Activated CD8-positive, alpha-beta memory T cell treated with anti-CD3 and anti-CD28 coated beads, Interleukin-2, amount 10 ng/mL, durations not matched to agents 7 days and 5 days (primary cell): ENCODE measurements at regions not wholly inside any gene's neighbourhood (a gene's known extent, or its start where the extent isn't known, plus 50 kb on each side); places are given as distances from the start of the nearest gene placed in this dataset.

Source experiments
- ATAC-seq: fragments of 150-1000 bp; cut with Tn5 transposase; one replicate; pipeline ENCODE4 v1.10.0; 2021; ENCODE audit warnings: moderate library complexity
- CTCF ChIA-PET: fragments of 350-600 bp; sonication (Branson Sonifier 250); formaldehyde crosslinking; loops from one replicate; lab custom pipeline; 2021; ENCODE audit warnings: antibody characterized with exemption; lab: Charles Lee
- DNase-seq: peaks from one replicate; pipeline ENCODE4 v3.0.0-alpha.2; 2020
- H3K27ac Mint-ChIP-seq: one replicate; pipeline ENCODE4 v1.8.0; 2021; ENCODE audit warnings: mild to moderate bottlenecking, mixed read lengths
- H3K27me3 Mint-ChIP-seq: one replicate; pipeline ENCODE4 v1.8.0; 2021; ENCODE audit warnings: mixed read lengths
- H3K36me3 Mint-ChIP-seq: one replicate; pipeline ENCODE4 v1.8.0; 2021; ENCODE audit warnings: mild to moderate bottlenecking, mixed read lengths
- H3K4me1 Mint-ChIP-seq: one replicate; pipeline ENCODE4 v1.8.0; 2021; ENCODE audit warnings: mixed read lengths
- H3K4me3 Mint-ChIP-seq: one replicate; pipeline ENCODE4 v1.8.0; 2021; ENCODE audit warnings: mild to moderate bottlenecking, moderate library complexity, mixed read lengths
- H3K9me3 Mint-ChIP-seq: one replicate; pipeline ENCODE4 v1.8.0; 2022; ENCODE audit warnings: low read depth, mixed read lengths

- H3K4me3 Mint-ChIP-seq, result no peak overlapping the region
- no peak for DNase-seq
- ATAC-seq, result no peak
- no peaks in the 10 kb centered on the region for H3K36me3 Mint-ChIP-seq
- CTCF ChIA-PET, result no interaction called here
- H3K9me3 Mint-ChIP-seq, result no peaks in the 10 kb centered on the region
- no peaks in the 10 kb centered on the region for H3K27me3 Mint-ChIP-seq
- H3K27ac Mint-ChIP-seq, result no peak overlapping the region
- H3K4me1 Mint-ChIP-seq, result no peaks in the 10 kb centered on the region
Measured at GRCh38 chr5:91541696-91542095, 158.6 kb upstream of the ARRDC3 start.

GRCh38 chr5:91538179-91538578, 155.1 kb upstream of the ARRDC3 start:
- no peaks in the 10 kb centered on the region for H3K9me3 Mint-ChIP-seq
- no peak overlapping the region for H3K4me3 Mint-ChIP-seq

GRCh38 chr5:91535499-91535898, 152.4 kb upstream of the ARRDC3 start:
- H3K36me3 Mint-ChIP-seq, result no peaks in the 10 kb centered on the region
- ATAC-seq (no peak), DNase-seq (no peak)
- no peak overlapping the region for H3K27ac Mint-ChIP-seq
- H3K4me1 Mint-ChIP-seq, result no peaks in the 10 kb centered on the region
- no peaks in the 10 kb centered on the region for H3K9me3 Mint-ChIP-seq
- H3K4me3 Mint-ChIP-seq, result no peak overlapping the region
- H3K27me3 Mint-ChIP-seq, result no peaks in the 10 kb centered on the region
- CTCF ChIA-PET, result no interaction called here

More at GRCh38 chr5:91538179-91538578, 155.1 kb upstream of the ARRDC3 start:
- no peak for DNase-seq
- Mint-ChIP-seq H3K4me1 (no peaks in the 10 kb centered on the region), H3K36me3 (no peaks in the 10 kb centered on the region), H3K27me3 (no peaks in the 10 kb centered on the region), H3K27ac (no peak overlapping the region)
- ATAC-seq, result no peak
- CTCF ChIA-PET, result no interaction called here

- Mint-ChIP-seq H3K27ac (no peak overlapping the region), H3K9me3 (no peaks in the 10 kb centered on the region), H3K4me1 (no peaks in the 10 kb centered on the region), H3K36me3 (no peaks in the 10 kb centered on the region), H3K4me3 (no peak overlapping the region), H3K27me3 (no peaks in the 10 kb centered on the region)
- ATAC-seq (no peak), DNase-seq (no peak)
- CTCF ChIA-PET, result no interaction called here
Measured at GRCh38 chr5:91534332-91534731, 151.2 kb upstream of the ARRDC3 start.

GRCh38 chr5:91532779-91533178, 149.7 kb upstream of the ARRDC3 start:
- CTCF ChIA-PET, result no interaction called here
- no peaks in the 10 kb centered on the region for H3K27me3 Mint-ChIP-seq
- H3K9me3 Mint-ChIP-seq, result no peaks in the 10 kb centered on the region
- no peak overlapping the region for H3K4me3 Mint-ChIP-seq
- H3K27ac Mint-ChIP-seq, result no peak overlapping the region
- no peaks in the 10 kb centered on the region for H3K4me1 Mint-ChIP-seq
- no peak for ATAC-seq
- no peak for DNase-seq
- H3K36me3 Mint-ChIP-seq, result no peaks in the 10 kb centered on the region

- no peaks in the 10 kb centered on the region for H3K36me3 Mint-ChIP-seq
- no peak for ATAC-seq
- CTCF ChIA-PET, result no interaction called here
Measured at GRCh38 chr5:91532281-91532680, 149.2 kb upstream of the ARRDC3 start.

GRCh38 chr5:91528831-91529230, 145.7 kb upstream of the ARRDC3 start:
- Mint-ChIP-seq H3K4me3 (no peak overlapping the region), H3K27ac (no peak overlapping the region), H3K4me1 (no peaks in the 10 kb centered on the region), H3K9me3 (no peaks in the 10 kb centered on the region), H3K27me3 (no peaks in the 10 kb centered on the region), H3K36me3 (no peaks in the 10 kb centered on the region)
- CTCF ChIA-PET, result no interaction called here
- DNase-seq, result no peak
- ATAC-seq, result no peak

More at GRCh38 chr5:91532281-91532680, 149.2 kb upstream of the ARRDC3 start:
- Mint-ChIP-seq H3K4me3 (no peak overlapping the region), H3K27me3 (no peaks in the 10 kb centered on the region), H3K4me1 (no peaks in the 10 kb centered on the region), H3K27ac (no peak overlapping the region), H3K9me3 (no peaks in the 10 kb centered on the region)
- DNase-seq, result no peak

- H3K9me3 Mint-ChIP-seq, result no peaks in the 10 kb centered on the region
- no peaks in the 10 kb centered on the region for H3K4me1 Mint-ChIP-seq
- H3K4me3 Mint-ChIP-seq, result no peak overlapping the region
- ATAC-seq, result no peak
- CTCF ChIA-PET, result no interaction called here
- H3K36me3 Mint-ChIP-seq, result no peaks in the 10 kb centered on the region
- no peak for DNase-seq
- H3K27me3 Mint-ChIP-seq, result peaks cover 3% of the 10 kb centered on the region
- H3K27ac Mint-ChIP-seq, result no peak overlapping the region
Measured at GRCh38 chr5:91521785-91522184, 138.7 kb upstream of the ARRDC3 start.

- DNase-seq (no peak), ATAC-seq (no peak)
- Mint-ChIP-seq H3K9me3 (no peaks in the 10 kb centered on the region), H3K4me1 (no peaks in the 10 kb centered on the region), H3K4me3 (no peak overlapping the region), H3K27me3 (peaks cover 3% of the 10 kb centered on the region), H3K27ac (no peak overlapping the region), H3K36me3 (no peaks in the 10 kb centered on the region)
- CTCF ChIA-PET, result no interaction called here
Measured at GRCh38 chr5:91521334-91521733, 138.2 kb upstream of the ARRDC3 start.

- no peak overlapping the region for H3K4me3 Mint-ChIP-seq
- DNase-seq (no peak), ATAC-seq (no peak)
- H3K9me3 Mint-ChIP-seq, result no peaks in the 10 kb centered on the region
- no peaks in the 10 kb centered on the region for H3K4me1 Mint-ChIP-seq
- H3K27ac Mint-ChIP-seq, result no peak overlapping the region
- CTCF ChIA-PET, result no interaction called here
- H3K36me3 Mint-ChIP-seq, result no peaks in the 10 kb centered on the region
- no peaks in the 10 kb centered on the region for H3K27me3 Mint-ChIP-seq
Measured at GRCh38 chr5:91514400-91514799, 131.3 kb upstream of the ARRDC3 start.

- H3K4me3 Mint-ChIP-seq, result no peak overlapping the region
- H3K27ac Mint-ChIP-seq, result no peak overlapping the region
- ATAC-seq (no peak), DNase-seq (no peak)
- CTCF ChIA-PET, result no interaction called here
- H3K4me1 Mint-ChIP-seq, result no peaks in the 10 kb centered on the region
- H3K27me3 Mint-ChIP-seq, result peaks cover 2% of the 10 kb centered on the region
- H3K9me3 Mint-ChIP-seq, result no peaks in the 10 kb centered on the region
- no peaks in the 10 kb centered on the region for H3K36me3 Mint-ChIP-seq
Measured at GRCh38 chr5:91503321-91503720, 120.2 kb upstream of the ARRDC3 start.

- ATAC-seq (no peak), DNase-seq (no peak)
- no peak overlapping the region for H3K4me3 Mint-ChIP-seq
- CTCF ChIA-PET, result no interaction called here
- no peaks in the 10 kb centered on the region for H3K36me3 Mint-ChIP-seq
- peaks cover 7% of the 10 kb centered on the region for H3K27me3 Mint-ChIP-seq
- H3K4me1 Mint-ChIP-seq, result no peaks in the 10 kb centered on the region
- H3K9me3 Mint-ChIP-seq, result no peaks in the 10 kb centered on the region
- no peak overlapping the region for H3K27ac Mint-ChIP-seq
Measured at GRCh38 chr5:91500758-91501157, 117.6 kb upstream of the ARRDC3 start.

GRCh38 chr5:91499943-91500531, 116.9 kb upstream of the ARRDC3 start:
- no peaks in the 10 kb centered on the region for H3K9me3 Mint-ChIP-seq
- ATAC-seq, result no peak
- DNase-seq, result no peak

GRCh38 chr5:91495699-91496098, 112.6 kb upstream of the ARRDC3 start:
- no peak for ATAC-seq
- Mint-ChIP-seq H3K36me3 (peaks cover 1% of the 10 kb centered on the region), H3K9me3 (no peaks in the 10 kb centered on the region), H3K4me1 (peaks cover 12% of the 10 kb centered on the region), H3K27ac (no peak overlapping the region), H3K4me3 (no peak overlapping the region), H3K27me3 (peaks cover 4% of the 10 kb centered on the region)
- CTCF ChIA-PET, result no interaction called here
- no peak for DNase-seq

More at GRCh38 chr5:91499943-91500531, 116.9 kb upstream of the ARRDC3 start:
- H3K4me1 Mint-ChIP-seq, result no peaks in the 10 kb centered on the region
- CTCF ChIA-PET, result interaction anchor here (1.0 kb wide), 1 partner anchor 12 kb away, joined by 4 read pairs; no protein-coding TSS in a partner anchor
- H3K4me3 Mint-ChIP-seq, result no peak overlapping the region
- H3K27ac Mint-ChIP-seq, result no peak overlapping the region
- peaks cover 7% of the 10 kb centered on the region for H3K27me3 Mint-ChIP-seq
- H3K36me3 Mint-ChIP-seq, result no peaks in the 10 kb centered on the region
